DOHH2 (cell line): ENCODE measurements at regions not wholly inside any gene's neighbourhood (a gene's known extent, or its start where the extent isn't known, plus 50 kb on each side); places are given as distances from the start of the nearest gene placed in this dataset.

Experiments used
- H3F3A ChIP-seq: fragments of 200-600 bp; sonication (generic), shearing (Covaris generic); 2 replicates; pipeline ENCODE4 v1.6.0; 2016; ENCODE audit warnings: antibody characterized with exemption, mild to moderate bottlenecking; ENCODE audit not compliant: control insufficient read depth, insufficient read depth
- H3K27ac ChIP-seq: fragments of 200-600 bp; sonication (generic); 2 replicates; pipeline ENCODE4 v1.5.1; 2014; ENCODE audit warnings: low read depth, mild to moderate bottlenecking, low read length, moderate library complexity
- H3K27me3 ChIP-seq: fragments of 200-600 bp; sonication (generic); 2 replicates; pipeline ENCODE4 v1.6.1; 2014; ENCODE audit warnings: mild to moderate bottlenecking, low read length, mixed read lengths; ENCODE audit not compliant: control insufficient read depth
- H3K36me3 ChIP-seq: fragments of 200-600 bp; sonication (generic); 2 replicates; pipeline ENCODE4 v1.6.1; 2014; ENCODE audit warnings: mild to moderate bottlenecking, low read length, moderate library complexity, mixed read lengths; ENCODE audit not compliant: control insufficient read depth
- H3K4me1 ChIP-seq: fragments of 200-600 bp; sonication (generic); 2 replicates; pipeline ENCODE4 v1.6.1; 2014; ENCODE audit warnings: mild to moderate bottlenecking, low read length, mixed read lengths; ENCODE audit not compliant: control insufficient read depth
- H3K4me2 ChIP-seq: fragments of 200-600 bp; sonication (generic); 2 replicates; pipeline ENCODE4 v1.6.0; 2014; ENCODE audit warnings: mild to moderate bottlenecking, low read length, moderate library complexity
- H3K4me3 ChIP-seq: fragments of 200-600 bp; sonication (generic); 2 replicates; pipeline ENCODE4 v1.5.1; 2014; ENCODE audit warnings: mild to moderate bottlenecking, low read length, mixed read lengths
- H3K79me2 ChIP-seq: fragments of 200-600 bp; sonication (generic); 2 replicates; pipeline ENCODE4 v1.6.1; 2014; ENCODE audit warnings: mild to moderate bottlenecking, low read length, mixed read lengths; ENCODE audit not compliant: control insufficient read depth
- H3K9me2 ChIP-seq: fragments of 200-600 bp; sonication (generic); replicated peaks from 2 replicates; pipeline ENCODE4 v1.6.1; 2014; ENCODE audit warnings: mild to moderate bottlenecking, low read length, mixed read lengths; ENCODE audit not compliant: control insufficient read depth
- H3K9me3 ChIP-seq: fragments of 200-600 bp; sonication (generic); 2 replicates; pipeline ENCODE4 v1.6.1; 2014; ENCODE audit warnings: antibody characterized with exemption, low read length, mixed read lengths; ENCODE audit not compliant: control insufficient read depth, insufficient read depth
- H4K20me1 ChIP-seq: fragments of 200-600 bp; sonication (generic); 2 replicates; pipeline ENCODE4 v1.6.0; 2014; ENCODE audit warnings: low read depth, mild to moderate bottlenecking, antibody characterized with exemption, low read length, moderate library complexity; ENCODE audit not compliant: control insufficient read depth, insufficient read depth
- EZH2phosphoT487 ChIP-seq: fragments of 200-600 bp; sonication (generic); IDR thresholded peaks from 2 replicates; pipeline ENCODE4 v1.6.1; 2017; ENCODE audit warnings: borderline replicate concordance, mild to moderate bottlenecking, antibody characterized with exemption, low read length, moderate library complexity, mixed read lengths
- TF ChIP-seq, protein P1 (sequence below): fragments of 200-600 bp; sonication (generic); IDR thresholded peaks from one replicate; pipeline ENCODE4 v1.5.1; 2014; ENCODE audit warnings: antibody characterized with exemption, mild to moderate bottlenecking, low read depth, low read length; ENCODE audit not compliant: poor library complexity, severe bottlenecking

DNA sequence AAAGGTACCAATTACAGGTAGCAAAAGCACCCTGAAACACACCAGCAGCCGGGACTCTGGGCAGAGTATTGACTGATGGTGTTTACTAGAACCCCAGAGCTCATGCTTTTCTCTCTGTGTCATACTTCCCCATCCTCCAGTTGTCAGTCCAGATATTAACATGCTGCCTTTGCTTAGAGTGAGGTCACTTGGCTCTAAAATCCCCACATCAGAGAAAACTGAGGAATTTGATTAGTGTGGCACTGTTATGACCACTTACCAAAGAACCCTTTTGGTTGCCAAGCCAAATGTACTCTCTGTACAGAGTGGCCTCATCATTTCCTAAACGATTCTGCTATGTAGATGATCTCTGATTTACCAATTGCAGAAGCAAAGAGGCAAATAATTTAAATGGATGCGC lies 80.4 kb downstream of the ABCC12 start:
- Histone ChIP-seq H3F3A (no peaks in the 10 kb centered on the region), H4K20me1 (no peaks in the 10 kb centered on the region), H3K4me3 (no peak overlapping the region), H3K4me1 (no peaks in the 10 kb centered on the region), H3K4me2 (no peak overlapping the region), H3K27ac (no peak overlapping the region), H3K27me3 (no peaks in the 10 kb centered on the region), H3K36me3 (no peaks in the 10 kb centered on the region), H3K79me2 (no peaks in the 10 kb centered on the region), H3K9me2 (no peaks in the 10 kb centered on the region), H3K9me3 (no peaks in the 10 kb centered on the region)
- no peak for TF ChIP-seq EZH2phosphoT487
- TF ChIP-seq, protein P1, sequence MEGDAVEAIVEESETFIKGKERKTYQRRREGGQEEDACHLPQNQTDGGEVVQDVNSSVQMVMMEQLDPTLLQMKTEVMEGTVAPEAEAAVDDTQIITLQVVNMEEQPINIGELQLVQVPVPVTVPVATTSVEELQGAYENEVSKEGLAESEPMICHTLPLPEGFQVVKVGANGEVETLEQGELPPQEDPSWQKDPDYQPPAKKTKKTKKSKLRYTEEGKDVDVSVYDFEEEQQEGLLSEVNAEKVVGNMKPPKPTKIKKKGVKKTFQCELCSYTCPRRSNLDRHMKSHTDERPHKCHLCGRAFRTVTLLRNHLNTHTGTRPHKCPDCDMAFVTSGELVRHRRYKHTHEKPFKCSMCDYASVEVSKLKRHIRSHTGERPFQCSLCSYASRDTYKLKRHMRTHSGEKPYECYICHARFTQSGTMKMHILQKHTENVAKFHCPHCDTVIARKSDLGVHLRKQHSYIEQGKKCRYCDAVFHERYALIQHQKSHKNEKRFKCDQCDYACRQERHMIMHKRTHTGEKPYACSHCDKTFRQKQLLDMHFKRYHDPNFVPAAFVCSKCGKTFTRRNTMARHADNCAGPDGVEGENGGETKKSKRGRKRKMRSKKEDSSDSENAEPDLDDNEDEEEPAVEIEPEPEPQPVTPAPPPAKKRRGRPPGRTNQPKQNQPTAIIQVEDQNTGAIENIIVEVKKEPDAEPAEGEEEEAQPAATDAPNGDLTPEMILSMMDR = no peak

DNA sequence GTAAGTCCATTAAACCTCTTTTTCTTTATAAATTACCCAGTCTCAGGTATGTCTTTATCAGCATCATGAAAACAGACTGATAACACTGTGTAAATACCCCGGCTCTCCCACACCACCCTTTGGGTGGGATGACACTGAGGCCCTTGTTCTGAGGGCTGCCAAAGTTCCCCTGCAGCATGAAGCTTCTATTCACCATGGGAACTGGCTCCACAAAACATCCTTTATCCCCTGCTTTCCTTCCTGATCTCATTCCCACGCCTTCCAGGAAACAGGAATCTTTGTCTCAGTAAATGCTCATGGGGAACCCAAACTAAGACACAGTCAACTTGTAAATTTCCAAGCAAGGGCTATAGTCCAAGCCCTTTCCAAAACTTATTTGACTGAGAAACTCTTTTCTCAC lies 88.4 kb downstream of the ABCC12 start:
- H3K79me2 ChIP-seq = no peaks in the 10 kb centered on the region
- no peaks in the 10 kb centered on the region for H3K36me3 ChIP-seq
- H4K20me1 ChIP-seq = no peaks in the 10 kb centered on the region
- no peaks in the 10 kb centered on the region for H3K27me3 ChIP-seq
- no peaks in the 10 kb centered on the region for H3K9me2 ChIP-seq
- H3K4me3 ChIP-seq = no peak overlapping the region
- no peaks in the 10 kb centered on the region for H3K4me1 ChIP-seq
- H3K9me3 ChIP-seq = no peaks in the 10 kb centered on the region; the same call in 1 of the 2 replicates
- H3F3A ChIP-seq = no peaks in the 10 kb centered on the region
- no peak for TF ChIP-seq EZH2phosphoT487
- TF ChIP-seq, protein P1 = no peak
- H3K4me2 ChIP-seq = no peak overlapping the region
- H3K27ac ChIP-seq = no peak overlapping the region

DNA sequence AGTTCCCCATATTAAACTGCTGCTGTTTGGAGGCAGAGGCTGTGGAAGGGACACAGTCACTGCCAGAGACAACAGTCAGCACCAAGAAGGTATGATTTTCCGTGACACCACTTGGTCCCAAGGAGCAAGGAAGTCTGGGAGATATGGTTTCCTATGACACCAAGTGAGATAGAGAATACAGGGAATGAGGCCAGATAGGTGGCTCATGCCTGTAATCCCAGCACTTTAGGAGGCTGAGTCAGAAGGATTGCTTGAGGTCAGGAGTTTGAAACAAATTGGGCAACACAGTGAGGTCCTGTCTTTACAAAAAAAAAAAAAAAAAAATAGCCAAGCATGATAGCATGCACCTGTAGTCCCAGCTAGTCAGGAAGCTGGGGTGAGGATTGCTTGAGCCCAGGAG lies 90.8 kb downstream of the ABCC12 start:
- TF ChIP-seq, protein P1 = no peak
- no peak for TF ChIP-seq EZH2phosphoT487
- Histone ChIP-seq H3K4me3 (no peak overlapping the region), H3K4me1 (no peaks in the 10 kb centered on the region), H3K9me3 (no peaks in the 10 kb centered on the region; the same call in 1 of the 2 replicates), H4K20me1 (no peaks in the 10 kb centered on the region), H3K27ac (no peak overlapping the region), H3K9me2 (no peaks in the 10 kb centered on the region), H3K36me3 (no peaks in the 10 kb centered on the region), H3K27me3 (no peaks in the 10 kb centered on the region), H3K79me2 (no peaks in the 10 kb centered on the region), H3F3A (no peaks in the 10 kb centered on the region), H3K4me2 (no peak overlapping the region)

DNA sequence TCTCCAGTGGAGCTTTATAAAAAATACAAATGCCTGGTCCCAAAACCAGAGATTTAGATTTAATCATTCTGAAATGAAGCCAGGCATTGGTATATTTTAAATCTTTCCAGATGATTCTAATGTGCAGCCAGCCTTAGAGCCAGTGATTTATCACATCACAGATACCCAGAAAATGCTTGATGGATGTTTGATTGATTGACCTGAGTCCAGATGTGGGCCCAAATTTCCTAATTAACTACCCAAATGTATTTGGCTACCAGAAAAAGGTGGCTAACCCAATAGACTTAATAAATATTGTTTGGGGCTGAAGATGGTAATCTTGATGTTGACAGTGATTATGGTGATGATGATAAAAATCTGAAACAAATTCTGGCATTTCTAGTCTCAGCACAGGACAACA lies 93.1 kb downstream of the ABCC12 start:
- Histone ChIP-seq H3K9me2 (no peaks in the 10 kb centered on the region), H3K27ac (no peak overlapping the region), H3F3A (no peaks in the 10 kb centered on the region), H3K36me3 (no peaks in the 10 kb centered on the region), H3K4me1 (no peaks in the 10 kb centered on the region), H3K9me3 (no peaks in the 10 kb centered on the region; the same call in 1 of the 2 replicates), H3K79me2 (no peaks in the 10 kb centered on the region), H3K27me3 (no peaks in the 10 kb centered on the region), H3K4me3 (no peak overlapping the region), H4K20me1 (no peaks in the 10 kb centered on the region), H3K4me2 (no peak overlapping the region)
- TF ChIP-seq, protein P1 = no peak
- TF ChIP-seq EZH2phosphoT487 = no peak
